ENCODE measurements at regions not wholly inside any gene's neighbourhood (a gene's known extent, or its start where the extent isn't known, plus 50 kb on each side); places are given as distances from the start of the nearest gene placed in this dataset.

DNA sequence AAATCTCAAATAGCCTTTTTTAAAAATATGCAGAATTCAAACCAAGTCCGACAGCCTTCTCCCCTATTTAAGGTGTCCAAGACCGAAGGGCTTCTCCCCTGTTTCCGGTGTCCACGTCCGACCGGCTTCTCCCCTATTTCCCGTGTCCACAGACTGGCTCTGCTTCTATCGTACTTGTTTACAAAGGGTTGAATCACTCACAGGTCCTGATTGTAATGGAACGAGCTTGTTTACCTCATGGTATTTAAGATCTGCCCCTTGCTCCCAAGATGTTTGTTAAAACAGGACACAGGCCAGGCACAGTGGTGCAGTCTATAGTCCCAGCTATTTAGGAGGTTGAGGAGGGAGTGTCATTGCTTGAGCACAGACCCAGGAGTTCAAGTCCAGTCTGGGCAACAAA, 90.4 kb upstream of the ROBO2 start:
- 18 to 52% (median 26%) methylated on average over 9 of the region's 9 CpGs for WGBS, 5 donors

DNA sequence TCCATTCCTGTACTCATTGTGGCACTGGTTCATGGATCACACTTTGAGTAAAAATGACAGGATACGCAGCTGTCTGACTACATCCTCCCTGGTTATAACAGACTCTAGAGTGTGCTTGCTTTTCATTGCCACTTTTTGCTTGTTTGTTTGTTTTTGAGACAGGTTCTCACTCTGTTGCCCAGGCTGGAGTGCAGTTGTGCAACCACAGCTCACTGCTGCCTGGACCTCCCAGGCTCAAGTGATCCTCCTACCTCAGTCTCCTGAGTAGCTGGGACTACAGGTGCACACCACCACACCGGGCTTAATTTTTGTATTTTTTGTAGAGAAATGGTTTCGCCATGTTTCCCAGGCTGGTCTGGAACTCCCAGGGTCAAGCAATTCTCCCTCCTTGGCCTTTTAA, 89.3 kb upstream of the ROBO2 start:
- no peak for DNase-seq
- Histone ChIP-seq H3K27me3 (no peaks in the 10 kb centered on the region), H3K9me3 (no peaks in the 10 kb centered on the region), H3K4me3 (no peak overlapping the region), H3K4me1 (no peaks in the 10 kb centered on the region), H3K27ac (no peak overlapping the region), H3K36me3 (no peaks in the 10 kb centered on the region)
- 84 to 98% (median 95%) methylated on average over 3 of the region's 3 CpGs for WGBS, 5 donors
- intact Hi-C loops (cut with DNase I; ENCODE audit: low total_unique reads), result no loop called here
- no peak for TF ChIP-seq POLR2AphosphoS5 (IDR thresholded peaks at IDR 0.05)
- TF ChIP-seq, protein P1, sequence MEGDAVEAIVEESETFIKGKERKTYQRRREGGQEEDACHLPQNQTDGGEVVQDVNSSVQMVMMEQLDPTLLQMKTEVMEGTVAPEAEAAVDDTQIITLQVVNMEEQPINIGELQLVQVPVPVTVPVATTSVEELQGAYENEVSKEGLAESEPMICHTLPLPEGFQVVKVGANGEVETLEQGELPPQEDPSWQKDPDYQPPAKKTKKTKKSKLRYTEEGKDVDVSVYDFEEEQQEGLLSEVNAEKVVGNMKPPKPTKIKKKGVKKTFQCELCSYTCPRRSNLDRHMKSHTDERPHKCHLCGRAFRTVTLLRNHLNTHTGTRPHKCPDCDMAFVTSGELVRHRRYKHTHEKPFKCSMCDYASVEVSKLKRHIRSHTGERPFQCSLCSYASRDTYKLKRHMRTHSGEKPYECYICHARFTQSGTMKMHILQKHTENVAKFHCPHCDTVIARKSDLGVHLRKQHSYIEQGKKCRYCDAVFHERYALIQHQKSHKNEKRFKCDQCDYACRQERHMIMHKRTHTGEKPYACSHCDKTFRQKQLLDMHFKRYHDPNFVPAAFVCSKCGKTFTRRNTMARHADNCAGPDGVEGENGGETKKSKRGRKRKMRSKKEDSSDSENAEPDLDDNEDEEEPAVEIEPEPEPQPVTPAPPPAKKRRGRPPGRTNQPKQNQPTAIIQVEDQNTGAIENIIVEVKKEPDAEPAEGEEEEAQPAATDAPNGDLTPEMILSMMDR (IDR thresholded peaks at IDR 0.05), result no peak
- TF ChIP-seq POLR2A (IDR thresholded peaks at IDR 0.05), result no peak
- no peak for TF ChIP-seq EP300 (IDR thresholded peaks at IDR 0.05)

More for the DNA sequence above, 90.4 kb upstream of the ROBO2 start:
- TF ChIP-seq EP300 (IDR thresholded peaks at IDR 0.05) (no peak), POLR2AphosphoS5 (IDR thresholded peaks at IDR 0.05) (peak in 1 of 3 donors; percentile 50)
- H3K27me3 ChIP-seq, result no peaks in the 10 kb centered on the region
- no peak overlapping the region for H3K27ac ChIP-seq
- no peaks in the 10 kb centered on the region for H3K36me3 ChIP-seq
- no peaks in the 10 kb centered on the region for H3K9me3 ChIP-seq
- no peaks in the 10 kb centered on the region for H3K4me1 ChIP-seq
- intact Hi-C loops (cut with DNase I; ENCODE audit: low total_unique reads), result no loop called here
- peak in 1 of 2 donors; percentile 52 for DNase-seq
- no peak overlapping the region for H3K4me3 ChIP-seq

DNA sequence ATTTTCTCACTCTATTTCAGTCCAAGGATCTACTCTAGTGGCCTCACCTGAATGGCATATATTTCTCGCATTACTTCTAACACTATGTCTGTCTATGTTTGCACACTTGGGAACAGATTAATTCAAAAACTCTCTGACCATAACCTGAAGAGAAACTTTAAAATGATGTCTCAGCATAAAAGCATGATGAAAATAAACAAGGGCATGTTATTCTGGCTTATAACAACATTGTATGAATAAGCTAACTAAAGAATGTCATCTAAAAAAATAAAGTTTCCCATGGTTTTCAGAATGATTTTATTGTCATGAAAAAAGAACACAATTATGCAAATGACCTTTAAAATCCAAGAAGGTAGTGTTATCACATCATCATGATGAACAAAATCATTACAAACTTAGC, 85.5 kb upstream of the ROBO2 start:
- intact Hi-C loops (cut with DNase I; ENCODE audit: low total_unique reads), result no loop called here
- H3K9me3 ChIP-seq, result no peaks in the 10 kb centered on the region
- no peak for DNase-seq
- H3K27me3 ChIP-seq, result no peaks in the 10 kb centered on the region
- TF ChIP-seq EP300 (IDR thresholded peaks at IDR 0.05) (no peak), POLR2AphosphoS5 (IDR thresholded peaks at IDR 0.05) (no peak), POLR2A (IDR thresholded peaks at IDR 0.05) (no peak)
- TF ChIP-seq, protein P1 (IDR thresholded peaks at IDR 0.05), result no peak
- no peak overlapping the region for H3K4me3 ChIP-seq
- no peak overlapping the region for H3K27ac ChIP-seq
- H3K4me1 ChIP-seq, result no peaks in the 10 kb centered on the region
- H3K36me3 ChIP-seq, result no peaks in the 10 kb centered on the region
- 54 to 76% (median 58%) methylated on average over 1 of the region's 1 CpG for WGBS, 5 donors

DNA sequence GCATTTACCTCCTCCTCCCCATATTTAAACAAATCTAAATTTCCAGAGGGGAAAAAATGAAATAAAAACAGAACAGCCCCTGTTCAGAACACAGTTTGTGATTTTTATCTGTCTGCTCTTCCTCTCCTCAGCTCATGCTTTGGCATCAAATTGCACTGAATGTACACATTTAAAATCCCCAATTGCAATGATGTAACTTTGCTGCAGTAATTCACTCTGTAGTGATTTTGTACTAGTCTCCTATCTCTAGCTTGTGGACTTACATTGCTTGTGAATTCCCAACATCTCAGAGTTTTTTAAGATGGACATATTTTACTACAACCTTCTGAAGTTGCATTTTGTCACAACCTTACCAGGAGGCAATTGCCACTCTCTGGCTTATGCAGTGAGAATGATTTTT, 81.6 kb upstream of the ROBO2 start:
- intact Hi-C loops (cut with DNase I; ENCODE audit: low total_unique reads), result no loop called here
- Histone ChIP-seq H3K9me3 (no peaks in the 10 kb centered on the region), H3K4me1 (no peaks in the 10 kb centered on the region), H3K36me3 (no peaks in the 10 kb centered on the region), H3K4me3 (no peak overlapping the region), H3K27me3 (no peaks in the 10 kb centered on the region), H3K27ac (no peak overlapping the region)
- DNase-seq, result no peak
- TF ChIP-seq POLR2A (IDR thresholded peaks at IDR 0.05) (no peak), POLR2AphosphoS5 (IDR thresholded peaks at IDR 0.05) (no peak), EP300 (IDR thresholded peaks at IDR 0.05) (no peak)
- TF ChIP-seq, protein P1 (IDR thresholded peaks at IDR 0.05), result no peak

DNA sequence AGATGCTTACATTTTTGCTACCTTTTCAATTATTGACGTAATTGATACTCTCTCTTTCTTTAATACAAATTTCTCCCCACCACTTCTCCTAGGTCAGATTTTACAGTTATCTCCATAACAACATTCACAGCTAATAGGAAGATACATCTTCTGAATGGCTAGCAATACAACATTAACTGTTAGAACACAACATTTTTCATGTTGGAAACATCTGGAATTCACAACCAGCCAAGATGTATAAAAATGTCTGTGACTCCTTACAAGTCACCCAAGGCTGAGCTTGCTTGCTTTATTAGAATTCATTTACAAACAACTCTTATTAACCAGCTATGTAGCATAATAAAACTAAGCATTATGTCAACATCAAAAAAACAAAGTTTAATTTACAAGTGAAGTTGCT, 81.0 kb upstream of the ROBO2 start:
- no peaks in the 10 kb centered on the region for H3K36me3 ChIP-seq
- 81 to 95% (median 85%) methylated on average over 1 of the region's 1 CpG for WGBS, 5 donors
- no peak overlapping the region for H3K4me3 ChIP-seq
- H3K27ac ChIP-seq, result no peak overlapping the region
- intact Hi-C loops (cut with DNase I; ENCODE audit: low total_unique reads), result no loop called here
- TF ChIP-seq POLR2AphosphoS5 (IDR thresholded peaks at IDR 0.05), result no peak
- no peak for TF ChIP-seq POLR2A (IDR thresholded peaks at IDR 0.05)
- no peaks in the 10 kb centered on the region for H3K27me3 ChIP-seq
- no peaks in the 10 kb centered on the region for H3K9me3 ChIP-seq
- no peaks in the 10 kb centered on the region for H3K4me1 ChIP-seq
- DNase-seq, result no peak

All from stomach (tissue), 8 donors.